ENCODE measurements at regions not wholly inside any gene's neighbourhood (a gene's known extent, or its start where the extent isn't known, plus 50 kb on each side); places are given as distances from the start of the nearest gene placed in this dataset.
"Not testable (repeated sequence)": the region's sequence is repeated elsewhere in the genome, so short reads cannot be mapped to it uniquely, and the experiment has no call there.

DNA sequence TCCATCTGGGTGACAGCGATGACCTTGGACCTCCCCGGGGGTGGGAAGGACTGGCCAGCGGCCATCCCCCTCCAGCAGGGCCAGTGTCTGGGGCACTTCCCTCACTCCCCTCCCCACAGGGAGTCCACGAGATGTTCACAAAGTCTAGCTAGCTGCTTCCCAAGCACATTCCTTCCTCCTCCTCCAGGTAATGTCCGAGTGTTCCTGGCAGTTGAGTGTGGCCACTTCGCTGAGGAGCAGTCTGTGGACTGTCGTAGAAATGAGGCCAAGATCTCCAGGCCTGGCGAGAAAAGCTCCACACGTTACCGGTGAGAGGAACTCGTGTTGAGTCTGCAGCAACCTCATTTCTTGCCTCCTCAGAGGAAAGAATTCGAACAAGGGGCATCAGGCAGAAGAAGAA is 425.5 kb downstream of the BRD1 start:
- no peaks in the 10 kb centered on the region for H3K4me1 Mint-ChIP-seq (ENCODE audit: low read depth)
- peaks cover 13% of the 10 kb centered on the region for H3K27me3 Mint-ChIP-seq (ENCODE audit: low read depth)
- DNase-seq, result no peak
- H3K4me3 Mint-ChIP-seq, result no peak overlapping the region
- no peak for ATAC-seq
- H3K36me3 Mint-ChIP-seq (ENCODE audit: insufficient read depth), result no peaks in the 10 kb centered on the region
- no peaks in the 10 kb centered on the region for H3K9me3 Mint-ChIP-seq

GRCh38 chr22:49400941-49401598 is 426.6 kb downstream of the BRD1 start:
- Mint-ChIP-seq H3K4me3 (no peak overlapping the region), H3K36me3 (ENCODE audit: insufficient read depth) (no peaks in the 10 kb centered on the region), H3K27me3 (ENCODE audit: low read depth) (peaks cover 13% of the 10 kb centered on the region), H3K4me1 (ENCODE audit: low read depth) (no peaks in the 10 kb centered on the region), H3K9me3 (no peaks in the 10 kb centered on the region)
- DNase-seq (no peak), ATAC-seq (no peak)

DNA sequence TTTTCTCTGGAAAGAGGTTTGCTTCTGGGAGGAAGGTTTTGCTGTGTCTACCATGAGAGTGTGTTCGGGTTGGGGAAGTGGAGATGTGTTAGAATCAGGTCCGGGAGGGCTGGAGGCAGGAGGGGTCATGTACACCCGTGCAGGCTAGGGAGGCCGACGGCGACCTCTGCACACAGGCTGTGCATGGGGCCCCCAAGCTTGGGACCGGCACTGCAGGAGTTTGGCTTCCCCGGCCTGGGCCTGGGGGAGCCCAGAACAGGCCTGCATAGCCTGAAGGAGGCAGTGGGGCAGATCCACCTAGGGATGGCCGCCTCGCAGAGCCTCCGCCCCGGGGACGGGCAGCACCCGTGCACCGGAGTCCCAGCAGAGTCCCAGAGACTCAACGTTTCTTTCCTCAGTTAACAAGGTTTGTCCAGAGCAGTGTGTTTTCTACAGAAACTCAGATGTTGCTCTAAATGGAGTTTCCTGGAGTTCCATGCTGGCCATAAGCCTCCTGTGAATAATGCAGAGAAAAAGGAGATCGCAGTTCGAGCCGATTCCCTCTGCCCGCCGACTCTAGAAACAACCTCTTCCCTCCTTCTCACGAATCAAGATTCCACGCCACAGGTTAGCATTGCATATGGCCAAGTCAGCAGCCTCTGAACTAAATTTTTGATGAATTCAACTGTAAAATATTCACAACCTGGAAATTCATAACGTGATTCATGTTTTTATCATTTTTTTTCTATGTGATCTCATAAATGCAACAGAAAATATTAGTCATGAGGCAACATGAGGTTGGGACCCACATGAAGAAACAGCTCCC is 427.3 kb downstream of the BRD1 start:
- no peak for ATAC-seq
- Mint-ChIP-seq H3K4me1 (ENCODE audit: low read depth) (no peaks in the 10 kb centered on the region), H3K4me3 (no peak overlapping the region)

DNA sequence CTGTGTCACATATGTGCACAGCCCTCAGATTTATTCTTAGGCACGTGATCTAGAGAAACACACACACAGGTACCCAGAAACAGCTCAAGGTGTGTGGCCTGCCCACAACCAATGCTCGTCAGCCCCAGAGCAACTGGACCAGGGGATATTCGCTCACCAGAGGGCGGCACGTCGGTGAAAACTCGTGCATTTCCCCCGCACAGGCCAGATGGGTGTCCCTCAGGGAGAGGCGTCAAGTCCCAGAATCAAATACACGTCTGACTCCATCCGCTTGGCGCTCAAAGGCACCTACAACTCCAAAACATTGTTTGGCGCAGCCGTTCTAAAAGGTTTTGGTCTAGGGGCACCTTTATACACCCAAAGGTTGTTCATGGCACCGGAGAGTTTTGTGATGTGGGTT is 429.0 kb downstream of the BRD1 start:
- DNase-seq, result no peak
- peaks cover 5% of the 10 kb centered on the region for H3K9me3 Mint-ChIP-seq

More for the DNA sequence above, 427.3 kb downstream of the BRD1 start:
- Mint-ChIP-seq H3K9me3 (no peaks in the 10 kb centered on the region), H3K36me3 (ENCODE audit: insufficient read depth) (no peaks in the 10 kb centered on the region), H3K27me3 (ENCODE audit: low read depth) (peaks cover 13% of the 10 kb centered on the region)
- DNase-seq, result no peak

DNA sequence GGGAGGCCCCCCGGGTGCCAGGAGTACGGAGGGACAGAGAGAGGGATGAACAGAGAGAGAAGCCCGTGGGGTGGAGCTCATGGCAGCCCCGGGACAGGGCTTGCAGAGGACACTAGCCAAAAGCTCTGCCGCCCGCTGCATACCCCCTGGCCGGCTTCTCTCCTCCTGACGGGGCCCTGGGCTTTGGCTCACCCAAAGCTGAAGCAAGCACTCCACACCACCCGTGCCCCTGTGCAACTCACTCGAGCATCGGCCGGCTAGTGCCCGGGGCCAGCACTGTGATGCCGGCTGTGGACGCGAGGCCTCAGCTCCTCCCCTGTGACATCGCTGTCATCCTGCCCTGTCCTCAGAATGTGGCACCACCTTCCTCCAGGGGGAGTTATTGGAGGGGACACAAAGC is 429.6 kb downstream of the BRD1 start:
- Mint-ChIP-seq H3K36me3 (ENCODE audit: insufficient read depth) (no peaks in the 10 kb centered on the region), H3K9me3 (peaks cover 5% of the 10 kb centered on the region), H3K4me1 (ENCODE audit: low read depth) (no peaks in the 10 kb centered on the region), H3K4me3 (no peak overlapping the region), H3K27me3 (ENCODE audit: low read depth) (peaks cover 5% of the 10 kb centered on the region)
- DNase-seq (no peak), ATAC-seq (no peak)

More for the DNA sequence above, 429.0 kb downstream of the BRD1 start:
- no peak overlapping the region for H3K4me3 Mint-ChIP-seq
- H3K4me1 Mint-ChIP-seq (ENCODE audit: low read depth), result no peaks in the 10 kb centered on the region
- ATAC-seq, result no peak
- peaks cover 10% of the 10 kb centered on the region for H3K27me3 Mint-ChIP-seq (ENCODE audit: low read depth)
- H3K36me3 Mint-ChIP-seq (ENCODE audit: insufficient read depth), result no peaks in the 10 kb centered on the region

- ATAC-seq (no peak), DNase-seq (no peak)
- Mint-ChIP-seq H3K9me3 (peaks cover 5% of the 10 kb centered on the region), H3K4me1 (ENCODE audit: low read depth) (no peaks in the 10 kb centered on the region), H3K27me3 (ENCODE audit: low read depth) (peaks cover 16% of the 10 kb centered on the region), H3K4me3 (no peak overlapping the region), H3K36me3 (ENCODE audit: insufficient read depth) (no peaks in the 10 kb centered on the region)
These were observed 430.9 kb downstream of the BRD1 start for GRCh38 chr22:49396817-49397216.

- H3K4me1 Mint-ChIP-seq (ENCODE audit: low read depth), result no peaks in the 10 kb centered on the region
- DNase-seq, result no peak
- H3K27me3 Mint-ChIP-seq (ENCODE audit: low read depth), result peaks cover 24% of the 10 kb centered on the region
- no peak overlapping the region for H3K4me3 Mint-ChIP-seq
- H3K36me3 Mint-ChIP-seq (ENCODE audit: insufficient read depth), result no peaks in the 10 kb centered on the region
- H3K9me3 Mint-ChIP-seq, result peaks cover 5% of the 10 kb centered on the region
- ATAC-seq, result no peak
These were observed 432.1 kb downstream of the BRD1 start for GRCh38 chr22:49395617-49396016.

- H3K36me3 Mint-ChIP-seq (ENCODE audit: insufficient read depth); ATAC-seq; H3K4me3 Mint-ChIP-seq; H3K4me1 Mint-ChIP-seq (ENCODE audit: low read depth); H3K9me3 Mint-ChIP-seq; DNase-seq: not testable (repeated sequence)
- H3K27me3 Mint-ChIP-seq (ENCODE audit: low read depth), result peaks cover 28% of the 10 kb centered on the region
These were observed 432.6 kb downstream of the BRD1 start for GRCh38 chr22:49395062-49395461.

- DNase-seq (no peak), ATAC-seq (no peak)
- H3K36me3 Mint-ChIP-seq (ENCODE audit: insufficient read depth), result no peaks in the 10 kb centered on the region
- H3K4me3 Mint-ChIP-seq, result no peak overlapping the region
- no peaks in the 10 kb centered on the region for H3K4me1 Mint-ChIP-seq (ENCODE audit: low read depth)
- peaks cover 28% of the 10 kb centered on the region for H3K27me3 Mint-ChIP-seq (ENCODE audit: low read depth)
- H3K9me3 Mint-ChIP-seq, result peaks cover 7% of the 10 kb centered on the region
These were observed 433.4 kb downstream of the BRD1 start for GRCh38 chr22:49394116-49394785.

GRCh38 chr22:49393526-49393925 is 434.1 kb downstream of the BRD1 start:
- H3K4me3 Mint-ChIP-seq, result no peak overlapping the region
- H3K36me3 Mint-ChIP-seq (ENCODE audit: insufficient read depth), result no peaks in the 10 kb centered on the region
- ATAC-seq (no peak), DNase-seq (no peak)
- no peaks in the 10 kb centered on the region for H3K4me1 Mint-ChIP-seq (ENCODE audit: low read depth)
- peaks cover 7% of the 10 kb centered on the region for H3K9me3 Mint-ChIP-seq
- peaks cover 28% of the 10 kb centered on the region for H3K27me3 Mint-ChIP-seq (ENCODE audit: low read depth)

DNA sequence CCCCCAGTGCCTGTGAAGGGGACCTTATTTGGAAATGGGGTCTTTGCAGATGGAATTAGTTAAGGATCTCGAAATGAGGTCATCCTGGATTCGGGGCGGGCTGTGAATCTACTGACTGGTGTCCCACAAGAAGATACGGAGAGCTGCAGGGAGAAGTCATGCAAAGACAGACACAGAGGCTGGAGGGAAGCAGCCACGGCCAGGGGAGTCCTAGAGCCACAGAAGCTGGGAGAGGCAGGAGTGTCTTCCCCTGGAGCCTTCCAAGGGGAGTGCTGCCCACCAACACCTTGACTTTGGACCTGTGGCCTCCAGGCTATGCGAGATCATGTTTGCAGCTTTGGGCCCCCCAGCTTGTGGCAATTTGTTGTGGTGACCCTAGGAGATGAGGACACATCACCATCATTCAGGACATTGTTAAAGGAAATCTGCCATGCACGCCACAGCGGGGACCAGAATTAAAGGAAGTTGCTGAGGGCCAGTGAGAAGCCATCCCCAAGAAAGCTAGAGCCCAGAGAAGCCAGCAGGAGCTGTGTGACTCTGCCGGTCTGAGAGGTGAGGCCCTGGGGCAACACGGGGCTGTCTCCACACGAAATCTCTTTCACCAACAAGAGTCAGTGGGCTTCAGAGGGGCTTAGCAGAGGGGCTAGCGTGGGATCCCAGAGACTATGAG is 434.7 kb downstream of the BRD1 start:
- Mint-ChIP-seq H3K4me3 (no peak overlapping the region), H3K9me3 (peaks cover 7% of the 10 kb centered on the region), H3K27me3 (ENCODE audit: low read depth) (peaks cover 28% of the 10 kb centered on the region), H3K4me1 (ENCODE audit: low read depth) (no peaks in the 10 kb centered on the region), H3K36me3 (ENCODE audit: insufficient read depth) (no peaks in the 10 kb centered on the region)
- ATAC-seq, result no peak
- no peak for DNase-seq

- Mint-ChIP-seq H3K27me3 (ENCODE audit: low read depth) (peaks cover 28% of the 10 kb centered on the region), H3K4me3 (no peak overlapping the region), H3K36me3 (ENCODE audit: insufficient read depth) (no peaks in the 10 kb centered on the region), H3K9me3 (peaks cover 7% of the 10 kb centered on the region), H3K4me1 (ENCODE audit: low read depth) (no peaks in the 10 kb centered on the region)
- DNase-seq (no peak), ATAC-seq (no peak)
These were observed 435.4 kb downstream of the BRD1 start for GRCh38 chr22:49392247-49392646.

- Mint-ChIP-seq H3K27me3 (ENCODE audit: low read depth) (peaks cover 28% of the 10 kb centered on the region), H3K9me3 (peaks cover 7% of the 10 kb centered on the region), H3K4me1 (ENCODE audit: low read depth) (no peaks in the 10 kb centered on the region), H3K4me3 (no peak overlapping the region), H3K36me3 (ENCODE audit: insufficient read depth) (no peaks in the 10 kb centered on the region)
- no peak for ATAC-seq
- no peak for DNase-seq
These were observed 436.2 kb downstream of the BRD1 start for GRCh38 chr22:49391436-49391835.

DNA sequence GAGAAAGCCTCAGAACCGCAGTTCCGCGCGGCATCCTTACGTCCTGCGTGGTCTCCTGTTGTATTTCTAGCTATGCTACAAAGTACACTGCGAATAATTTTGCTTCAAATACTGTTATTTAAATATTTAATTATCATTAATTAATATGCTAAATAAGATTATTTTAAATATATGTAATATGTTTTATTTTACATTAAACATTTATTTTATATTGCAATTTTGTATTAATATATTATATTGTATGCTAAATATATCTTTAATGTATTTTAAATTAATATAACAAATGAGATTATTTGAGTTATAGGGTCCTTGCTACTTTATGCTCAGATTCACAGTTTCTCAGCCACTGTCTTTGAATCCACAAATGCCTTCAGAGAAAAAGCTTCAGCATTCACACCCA is 436.7 kb downstream of the BRD1 start:
- Mint-ChIP-seq H3K4me1 (ENCODE audit: low read depth) (no peaks in the 10 kb centered on the region), H3K36me3 (ENCODE audit: insufficient read depth) (no peaks in the 10 kb centered on the region), H3K27me3 (ENCODE audit: low read depth) (peaks cover 28% of the 10 kb centered on the region), H3K4me3 (no peak overlapping the region), H3K9me3 (peaks cover 7% of the 10 kb centered on the region)
- DNase-seq (no peak), ATAC-seq (no peak)
